Left colon (tissue), 2 donors: ENCODE measurements at regions not wholly inside any gene's neighbourhood (a gene's known extent, or its start where the extent isn't known, plus 50 kb on each side); places are given as distances from the start of the nearest gene placed in this dataset.
"Not testable (repeated sequence)": the region's sequence is repeated elsewhere in the genome, so short reads cannot be mapped to it uniquely, and the experiment has no call there.

Source experiments
- ATAC-seq: fragments of 200-7000 bp; cut with Tn5 transposase; one replicate; pipeline ENCODE4 v1.9.1; 2020; ENCODE audit warnings: mild to moderate bottlenecking, moderate library complexity
- DNase-seq, 2 donors: peaks; one replicate each; pipeline ENCODE4 v3.0.0-alpha.2; 2020
- intact Hi-C, 2 donors: fragments of 100-400 bp; cut with DNase I in 1 of 2; cut with micrococcal nuclease in 1 of 2; formaldehyde crosslinking; loops; one replicate each; pipeline versions ENCODE4 v1.11.2 to v1.14.0; 2022; cut with DNase I, micrococcal nuclease
- donor health status: DM: no; HTN: no; CAD: no.
- donor health status: DM: yes; HTN: yes; CAD: no.

DNA sequence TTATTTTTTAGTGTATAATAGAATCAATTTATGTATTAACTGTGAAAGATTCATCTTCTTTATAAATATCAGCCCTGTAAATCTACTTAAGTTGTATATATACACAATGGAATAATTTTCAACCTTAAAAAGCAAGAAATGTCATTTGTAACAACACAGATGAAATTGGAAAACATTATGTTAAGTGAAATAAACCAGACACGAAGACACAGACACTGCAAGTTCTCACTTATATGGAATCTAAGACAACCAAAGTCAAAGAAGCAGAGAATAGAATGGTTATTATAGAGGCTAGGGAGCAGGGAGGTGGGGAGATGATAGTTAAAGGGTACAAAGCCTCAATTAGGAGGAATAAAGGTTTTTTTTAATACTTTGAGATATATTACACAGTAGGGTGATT, 1404.4 kb downstream of the HACE1 start:
- intact Hi-C loops = no loop called here
- DNase-seq = no peak
- no peak for ATAC-seq

DNA sequence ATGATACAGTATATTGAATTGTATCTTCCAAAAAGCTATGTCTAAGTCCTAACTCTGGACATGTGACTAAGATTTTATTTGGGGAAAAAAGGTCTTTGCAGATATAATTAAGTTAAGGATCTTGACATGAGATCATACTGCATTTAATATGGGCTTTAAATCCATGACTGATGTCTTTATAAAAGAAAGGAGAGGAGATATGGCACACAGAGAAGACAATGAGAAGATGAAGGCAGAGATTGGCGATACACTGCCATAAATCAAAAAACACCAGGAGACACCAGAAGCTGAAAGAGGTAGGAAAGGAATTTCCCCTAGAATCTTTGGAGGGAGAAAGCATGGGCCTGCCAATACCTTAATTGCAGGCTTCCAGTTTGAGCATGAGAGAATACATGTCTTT, 1450.2 kb downstream of the HACE1 start:
- no peak for ATAC-seq
- no peak for DNase-seq
- intact Hi-C loops = no loop called here

DNA sequence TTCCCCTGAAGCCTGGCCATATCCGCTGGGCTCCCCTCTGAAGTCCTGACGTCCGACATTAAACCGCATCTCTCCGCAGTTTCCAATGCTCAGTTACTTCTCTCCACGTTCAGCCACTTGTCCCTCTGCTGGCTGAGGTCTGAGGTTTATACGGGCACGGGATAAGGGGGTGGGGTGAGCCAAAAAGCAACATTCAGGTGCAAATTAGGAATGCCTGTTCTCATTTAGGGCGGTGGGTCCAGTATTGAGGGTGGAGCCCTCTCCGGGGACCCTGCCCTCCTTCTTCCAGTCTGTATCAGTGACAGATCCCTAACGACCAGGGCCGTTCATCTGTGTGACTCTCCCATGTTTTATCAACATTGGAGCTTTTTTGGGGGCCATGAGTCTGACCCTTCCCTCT, 1454.4 kb downstream of the HACE1 start:
- no peak for DNase-seq
- no peak for ATAC-seq
- intact Hi-C loops = no loop called here

DNA sequence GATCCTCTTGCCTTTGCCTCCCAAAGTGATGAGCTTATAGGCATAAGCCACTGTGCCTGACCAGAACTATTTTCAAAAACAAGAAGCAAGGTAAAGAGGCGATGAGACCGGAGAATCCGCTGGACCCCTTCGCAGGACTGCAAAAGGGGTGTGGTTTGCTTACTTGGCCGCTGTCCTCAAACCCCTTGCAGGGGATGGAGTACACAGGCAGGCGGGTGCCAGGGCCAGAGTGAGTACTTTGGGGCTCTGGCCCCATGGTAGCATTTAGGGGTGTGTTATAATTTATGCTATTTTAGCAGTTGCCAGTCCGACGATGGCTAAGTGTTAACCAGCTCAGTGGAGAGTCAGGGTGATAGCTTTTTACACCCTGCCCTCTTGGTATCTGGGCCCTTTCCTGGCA, 1454.9 kb downstream of the HACE1 start:
- intact Hi-C loops = no loop called here
- ATAC-seq (no peak), DNase-seq (no peak)

DNA sequence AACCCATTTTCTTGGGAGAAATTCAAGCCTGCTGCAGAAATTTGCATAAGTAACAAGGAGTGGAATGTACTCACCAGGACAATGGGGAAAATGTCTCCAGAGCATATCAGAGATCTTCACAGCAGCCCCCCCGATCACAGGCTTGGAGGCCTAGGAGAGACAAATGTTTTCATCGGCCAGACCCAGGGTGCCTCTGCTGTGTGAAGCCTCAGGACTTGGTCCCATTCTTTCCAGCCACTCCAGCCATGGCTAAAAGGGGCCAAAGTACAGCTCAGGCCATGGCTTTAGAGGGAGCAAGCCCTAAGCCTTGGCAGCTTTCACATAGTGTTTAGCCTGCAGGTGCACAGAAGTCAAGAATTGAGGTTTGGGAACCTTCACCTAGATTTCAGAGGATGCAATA, 1463.0 kb downstream of the HACE1 start:
- DNase-seq (no peak), ATAC-seq (no peak)

DNA sequence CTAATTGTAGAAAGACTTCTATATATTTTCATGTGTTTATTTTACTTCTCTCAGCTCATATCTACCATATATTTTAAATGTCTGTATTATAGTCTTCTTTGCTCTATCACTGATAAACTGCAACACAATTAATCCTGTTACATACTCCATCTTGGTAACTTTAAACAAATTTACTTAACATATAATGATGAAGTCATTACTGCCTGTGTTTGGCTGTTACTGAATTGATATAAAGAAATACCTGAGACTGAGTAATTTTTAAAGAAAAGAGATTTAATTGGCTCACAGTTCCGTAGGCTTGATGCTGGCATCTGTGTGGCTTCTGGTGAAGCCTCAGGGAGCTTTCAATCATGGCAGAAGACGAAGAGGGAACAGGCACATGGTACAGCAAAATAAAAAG, 1480.4 kb downstream of the HACE1 start:
- intact Hi-C loops = no loop called here
- no peak for ATAC-seq
- DNase-seq = no peak

More for the DNA sequence above, 1463.0 kb downstream of the HACE1 start:
- intact Hi-C loops = no loop called here

DNA sequence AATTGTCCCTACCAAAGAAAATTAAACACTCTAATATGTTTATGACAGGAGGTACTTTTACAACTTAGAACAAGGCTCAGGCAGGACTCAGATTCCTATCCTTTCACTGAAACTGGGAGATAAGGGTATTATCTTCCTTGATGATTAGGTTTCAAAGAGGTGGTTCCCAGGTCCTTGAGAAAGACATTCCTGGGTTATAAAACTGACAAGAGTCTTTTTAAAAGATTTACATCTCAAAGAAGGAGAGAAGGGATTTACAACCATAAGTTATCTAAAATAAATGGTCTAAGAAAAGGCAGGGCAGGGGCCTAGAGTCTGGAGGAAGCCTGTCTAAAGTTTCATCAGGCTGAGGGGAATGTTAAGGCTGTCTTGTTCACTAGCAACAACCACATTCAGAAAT, 1492.5 kb downstream of the HACE1 start:
- intact Hi-C loops = no loop called here
- DNase-seq (no peak), ATAC-seq (no peak)

DNA sequence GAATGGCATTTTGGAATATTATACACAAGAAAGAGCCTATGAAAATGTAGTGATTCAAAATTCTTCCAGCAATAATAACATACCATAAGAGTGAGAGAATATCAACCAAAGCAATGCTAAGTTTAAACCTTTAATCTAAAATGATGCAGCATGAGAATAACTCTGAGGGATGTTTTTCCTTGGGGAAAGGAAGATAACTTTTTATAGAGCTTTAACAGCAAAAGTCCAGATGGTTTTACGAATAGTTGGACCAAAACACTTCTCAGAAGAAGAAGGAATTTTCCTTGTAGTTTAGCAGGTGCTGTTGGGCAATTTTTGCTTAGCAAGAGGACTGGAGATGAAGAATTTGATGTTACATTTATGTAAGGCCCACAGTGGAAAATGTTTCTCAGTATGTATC, 1503.2 kb downstream of the HACE1 start:
- no peak for ATAC-seq
- no peak for DNase-seq
- intact Hi-C loops = no loop called here

DNA sequence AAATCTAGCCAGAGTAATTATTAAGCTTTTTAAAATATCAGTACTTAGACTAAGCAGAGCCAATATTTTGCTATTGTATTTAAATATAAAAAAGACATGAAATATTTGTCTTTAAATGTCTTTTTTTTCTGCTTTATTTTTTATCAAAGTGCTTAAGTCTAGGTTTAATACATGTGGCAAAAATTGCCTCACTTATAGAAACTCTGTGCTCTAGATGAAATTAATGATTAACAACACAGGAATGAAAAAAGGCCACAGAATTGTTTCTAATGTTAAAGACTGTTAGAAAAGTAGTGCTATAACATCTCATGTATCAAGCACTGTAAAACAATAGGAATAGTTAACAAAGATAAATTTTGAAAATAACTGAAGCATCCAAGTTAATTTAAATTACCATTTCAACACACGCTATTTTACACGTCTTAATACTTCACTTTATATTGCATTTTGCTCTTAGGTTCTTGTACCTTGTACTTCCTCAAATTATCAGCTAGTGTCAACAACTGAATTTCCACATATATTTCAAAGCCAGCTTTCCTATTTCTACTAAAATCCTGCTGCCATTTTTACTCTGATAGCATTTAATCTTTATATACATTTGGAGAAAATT, 1515.1 kb downstream of the HACE1 start:
- no peak for DNase-seq
- intact Hi-C loops = no loop called here
- no peak for ATAC-seq

DNA sequence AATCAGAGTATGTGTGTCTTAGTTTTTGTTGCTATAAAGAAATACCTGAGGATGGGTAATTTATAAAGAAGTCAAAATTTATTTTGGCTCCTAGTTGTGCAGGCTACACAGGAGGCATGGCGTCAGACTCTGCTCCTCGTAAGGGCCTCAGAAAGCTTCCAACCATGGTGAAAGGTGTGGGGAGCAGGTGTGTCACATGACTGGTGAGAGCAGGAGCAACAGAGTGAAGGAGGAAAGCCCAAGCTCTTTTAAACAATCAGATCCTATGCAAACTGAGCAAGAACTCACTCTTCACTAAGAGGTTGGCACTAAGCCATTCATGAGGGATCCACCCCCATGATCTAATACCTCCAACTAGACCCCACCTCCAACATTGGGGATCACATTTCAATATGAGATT, 1524.3 kb downstream of the HACE1 start:
- DNase-seq = no peak
- no peak for ATAC-seq
- intact Hi-C loops = no loop called here

DNA sequence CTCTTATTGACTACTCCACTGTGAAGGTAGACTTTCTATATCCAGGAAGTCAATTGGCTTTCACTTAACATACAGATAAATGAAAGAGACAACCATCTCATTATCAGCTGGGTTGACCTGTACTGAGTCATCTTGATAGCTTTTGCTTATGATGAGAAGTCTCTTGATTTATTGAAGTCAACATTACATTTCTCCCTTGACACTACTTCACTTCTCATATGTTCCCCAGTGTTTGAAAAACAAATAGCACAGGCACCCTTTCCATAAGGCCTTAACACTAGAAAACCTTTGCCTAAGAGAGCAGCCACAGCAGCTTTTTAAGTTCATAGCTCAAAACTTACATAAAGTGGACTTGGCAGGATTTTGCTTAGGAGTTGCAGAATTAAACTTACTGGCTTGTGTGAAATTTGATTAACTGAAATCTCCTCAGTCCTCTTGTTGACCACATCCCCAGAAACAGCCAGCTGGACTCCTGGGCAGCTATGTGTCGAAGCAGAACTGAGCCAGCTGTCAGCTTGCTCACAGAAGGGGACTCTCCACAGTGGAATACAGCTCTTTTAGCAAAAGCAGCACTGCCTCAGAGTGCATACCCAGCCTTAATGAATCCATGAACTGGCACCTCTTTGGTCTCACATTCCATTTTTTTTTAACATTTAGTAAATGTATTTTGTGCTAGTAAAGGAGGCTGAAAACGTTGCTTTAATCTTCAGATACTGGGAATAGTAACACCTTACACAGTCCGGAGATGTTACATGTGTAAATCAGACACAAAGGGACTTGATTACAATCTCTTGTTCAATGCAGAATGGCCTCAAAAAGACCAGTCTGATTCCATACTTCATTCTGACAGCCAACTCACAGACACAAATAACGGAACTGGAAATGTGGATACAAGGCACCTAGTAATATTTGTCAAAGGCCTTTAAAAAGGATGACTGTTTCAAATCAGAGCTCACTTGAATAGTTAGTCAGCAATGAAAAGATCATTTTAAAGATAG, 1532.7 kb downstream of the HACE1 start:
- DNase-seq (no peak), ATAC-seq (no peak)
- intact Hi-C loops = no loop called here

DNA sequence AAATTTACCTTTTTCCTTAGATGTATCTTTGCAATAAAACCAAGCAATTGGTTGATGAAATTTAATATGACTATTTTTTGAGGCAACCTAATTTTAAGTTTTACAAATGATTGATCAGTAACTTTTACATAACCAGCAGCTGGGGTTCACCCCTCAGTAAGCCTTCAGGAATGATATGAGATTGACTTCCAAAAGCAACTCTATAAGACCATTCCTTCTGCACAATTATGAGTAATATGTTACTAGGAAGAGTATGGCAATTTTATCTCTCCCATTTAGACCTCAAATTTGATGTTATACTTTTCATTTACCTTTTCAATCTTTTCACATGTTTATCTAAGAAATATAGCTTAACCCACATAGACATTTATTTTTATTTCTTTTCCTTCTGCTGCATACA, 1546.3 kb downstream of the HACE1 start:
- no peak for DNase-seq
- no peak for ATAC-seq
- intact Hi-C loops = no loop called here

DNA sequence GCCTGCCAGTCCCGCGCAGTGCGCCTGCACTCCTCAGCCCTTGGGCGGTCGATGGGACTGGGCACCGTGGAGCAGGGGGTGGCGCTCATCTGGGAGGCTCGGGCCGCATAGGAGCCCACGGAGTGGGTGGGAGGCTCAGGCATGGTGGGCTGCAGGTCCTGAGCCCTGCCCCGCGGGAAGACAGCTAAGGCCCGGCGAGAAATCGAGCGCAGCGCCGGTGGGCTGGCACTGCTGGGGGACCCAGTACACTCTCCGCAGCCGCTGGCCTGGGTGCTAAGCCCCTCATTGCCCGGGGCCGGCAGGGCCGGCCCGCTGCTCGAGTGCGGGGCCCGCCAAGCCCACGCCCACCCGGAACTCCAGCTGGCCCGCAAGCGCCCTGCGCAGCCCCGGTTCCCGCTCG, 1565.3 kb downstream of the HACE1 start:
- ATAC-seq, DNase-seq, intact Hi-C loops: not testable (repeated sequence)

DNA sequence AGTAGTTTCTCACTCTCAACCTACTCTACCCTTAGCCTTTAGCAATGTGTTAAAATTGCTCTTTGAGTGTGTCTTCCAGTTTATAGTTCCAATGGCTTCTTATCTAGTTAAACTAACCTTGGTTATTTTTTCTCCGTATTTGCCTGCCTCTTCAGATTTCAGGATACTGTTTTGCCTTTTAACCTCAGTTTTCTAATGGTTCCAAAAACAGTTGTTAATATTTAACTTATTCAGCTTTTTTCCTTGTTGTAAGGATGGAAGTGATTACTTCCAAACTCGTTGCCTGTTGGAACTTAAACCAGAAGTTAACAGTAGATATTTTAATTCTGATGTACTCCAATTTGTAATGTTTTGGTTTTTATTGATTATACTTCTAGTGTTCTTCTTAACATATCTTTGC, 1574.9 kb downstream of the HACE1 start:
- DNase-seq (no peak), ATAC-seq (no peak)
- intact Hi-C loops = loop anchor here in 1 of 2 donors (10.0 kb wide), 1 partner anchor 200 kb away; no protein-coding TSS in a partner anchor

DNA sequence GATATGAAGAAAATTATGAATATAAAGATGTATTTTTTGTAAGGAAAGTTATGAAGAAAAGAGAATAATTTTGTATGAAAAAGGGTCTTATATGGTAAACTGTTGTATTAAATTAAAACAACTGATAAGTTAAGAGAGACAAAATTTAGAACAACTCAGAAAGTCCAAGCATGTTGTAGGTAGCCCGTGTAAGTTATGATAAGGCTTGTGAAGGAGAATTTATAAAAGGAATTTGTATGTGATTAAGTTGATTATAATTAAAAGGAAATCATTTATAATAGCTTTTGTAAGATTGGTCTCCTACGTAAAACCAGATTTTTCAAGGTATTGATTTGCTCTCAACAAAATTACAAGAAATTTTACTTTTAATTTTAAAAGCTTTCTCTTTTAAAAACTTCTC, 1579.3 kb downstream of the HACE1 start:
- ATAC-seq (no peak), DNase-seq (no peak)
- intact Hi-C loops = loop anchor here in 1 of 2 donors (10.0 kb wide), 1 partner anchor 196 kb away; no protein-coding TSS in a partner anchor

DNA sequence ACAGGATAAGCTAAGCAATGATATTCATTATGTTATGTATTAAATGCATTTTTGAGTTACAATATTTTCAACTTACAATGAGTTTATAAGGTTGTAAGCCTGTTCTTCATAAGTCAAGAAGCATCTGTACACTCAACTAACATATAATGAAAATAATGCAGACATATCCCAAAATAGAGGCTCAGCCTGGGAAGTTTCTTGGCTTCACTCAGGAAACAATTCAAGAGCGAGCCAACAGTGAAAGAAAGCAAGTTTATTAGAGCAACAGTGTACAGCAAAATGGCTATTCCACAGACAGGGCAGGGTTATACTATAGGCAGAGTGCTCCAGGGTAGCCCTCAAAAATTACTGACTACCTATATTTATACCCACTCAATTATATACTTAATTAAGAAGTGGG, 1581.8 kb downstream of the HACE1 start:
- intact Hi-C loops = no loop called here
- DNase-seq (no peak), ATAC-seq (no peak)

DNA sequence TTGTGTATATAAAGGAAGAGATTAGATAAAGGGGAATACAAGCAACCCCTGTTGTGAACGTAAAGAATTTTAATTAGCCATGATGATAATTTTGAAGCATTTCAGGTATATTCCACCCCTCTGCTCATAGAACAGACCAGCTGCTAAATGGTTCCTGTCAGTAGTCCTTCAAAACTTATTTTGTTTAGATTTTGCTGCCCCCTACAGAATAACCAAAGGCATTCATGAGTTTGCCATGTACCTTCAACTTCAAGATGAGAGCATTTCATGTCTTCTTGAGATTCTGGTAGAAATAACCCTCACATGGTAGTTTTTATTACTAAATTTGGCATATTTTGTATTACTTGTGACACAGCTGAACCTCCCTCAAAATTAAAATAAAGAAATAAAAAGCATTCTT, 1586.7 kb downstream of the HACE1 start:
- DNase-seq (no peak), ATAC-seq (no peak)
- intact Hi-C loops = no loop called here

DNA sequence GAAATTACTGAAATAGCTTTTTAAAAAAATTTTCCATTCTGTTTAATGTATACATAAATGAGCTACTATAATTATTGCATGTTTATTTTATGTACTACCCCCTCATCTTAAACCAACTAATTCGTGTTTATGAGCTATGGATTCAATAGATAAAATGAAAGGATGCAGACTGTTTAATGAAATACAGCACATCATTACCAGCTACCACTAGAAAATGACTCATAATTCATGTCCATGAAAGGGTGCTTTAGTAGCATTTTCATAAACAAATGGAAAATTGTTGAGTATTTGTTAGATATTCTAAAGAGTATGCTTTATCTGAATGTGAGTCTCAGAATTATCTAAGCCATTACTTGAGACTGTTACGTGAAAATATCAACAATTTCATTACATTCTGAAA, 1590.1 kb downstream of the HACE1 start:
- no peak for ATAC-seq
- intact Hi-C loops = no loop called here
- DNase-seq = no peak

DNA sequence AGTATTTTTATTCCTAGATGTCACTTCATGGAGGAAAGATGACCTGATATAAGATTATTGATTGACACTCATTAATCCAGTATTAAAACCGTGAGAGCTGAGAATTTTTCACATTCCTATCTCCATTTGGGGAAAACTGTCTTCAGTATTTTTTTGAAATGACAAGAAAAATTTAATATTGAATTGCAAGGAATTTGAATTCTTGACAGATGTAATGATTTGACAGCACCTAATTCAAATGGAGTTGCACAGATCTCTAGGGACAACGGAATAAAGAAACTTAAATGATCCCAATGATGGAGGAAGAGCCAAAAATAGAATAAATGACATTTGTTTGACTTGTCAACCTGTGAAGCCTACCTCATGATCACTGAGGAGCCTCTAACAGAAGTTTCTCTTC, 1591.4 kb downstream of the HACE1 start:
- no peak for DNase-seq
- ATAC-seq = no peak
- intact Hi-C loops = no loop called here

DNA sequence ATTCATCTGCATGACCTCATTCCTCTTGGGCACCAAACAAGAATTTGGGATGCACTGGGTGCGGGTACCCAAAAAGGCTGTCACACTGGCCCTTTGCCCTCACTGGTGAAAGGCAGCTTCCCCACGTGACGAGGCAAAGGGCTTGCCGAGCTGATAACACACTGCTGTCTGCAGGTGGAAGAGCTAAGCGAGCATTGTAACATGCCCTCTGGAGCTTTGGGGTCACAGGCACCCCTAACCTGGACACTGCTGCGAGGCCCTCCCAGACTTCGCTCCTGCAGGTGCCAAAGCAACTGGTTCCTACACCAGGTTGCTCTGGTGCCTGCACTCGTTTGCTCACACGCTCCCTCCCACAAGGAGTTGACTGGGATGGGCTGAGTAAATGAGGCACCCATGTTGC, 1595.7 kb downstream of the HACE1 start:
- DNase-seq (no peak), ATAC-seq (no peak)
- intact Hi-C loops = no loop called here
